NB4 (cell line): ENCODE measurements at regions not wholly inside any gene's neighbourhood (a gene's known extent, or its start where the extent isn't known, plus 50 kb on each side); places are given as distances from the start of the nearest gene placed in this dataset.

Experiments
- CTCF ChIP-seq: IDR thresholded peaks from one replicate; pipeline ENCODE4 v1.5.1; 2012; ENCODE audit warnings: low read depth, low read length
- MAX ChIP-seq: IDR thresholded peaks from 2 replicates; pipeline ENCODE4 v1.6.1; 2011; ENCODE audit warnings: low read depth, low read length

GRCh38 chr14:62308891-62309290, 546.7 kb downstream of the SNAPC1 start:
- TF ChIP-seq CTCF (no peak), MAX (no peak)
